ENCODE measurements at regions not wholly inside any gene's neighbourhood (a gene's known extent, or its start where the extent isn't known, plus 50 kb on each side); places are given as distances from the start of the nearest gene placed in this dataset.

DNA sequence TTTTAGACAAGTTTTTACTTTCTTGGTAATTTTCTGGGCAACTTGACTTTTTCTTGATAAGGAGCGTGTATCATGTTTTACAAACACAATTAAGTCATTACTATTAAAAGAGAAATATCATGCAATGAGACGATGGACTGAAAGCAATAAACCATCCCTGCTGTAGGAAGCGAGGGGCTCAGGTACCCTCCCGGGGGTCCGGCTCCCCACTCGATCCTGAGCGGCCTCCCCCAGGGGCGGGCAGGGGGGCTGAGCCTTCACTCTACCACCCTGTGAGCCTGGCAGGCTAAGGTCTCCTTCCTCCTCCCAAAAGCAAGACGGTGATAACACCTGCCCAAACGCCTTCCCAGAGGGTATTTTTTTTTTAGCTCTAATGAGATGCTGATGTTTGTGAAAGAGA, 51.8 kb upstream of the ADGRA1 start:
- CTCF ChIA-PET, result no interaction called here
- H3K9me3 Mint-ChIP-seq, result no peaks in the 10 kb centered on the region
- no peak overlapping the region for H3K4me3 Mint-ChIP-seq
- H3K27ac Mint-ChIP-seq, result no peak overlapping the region
- POLR2A ChIA-PET, result no interaction called here
- no peak for DNase-seq
- H3K36me3 Mint-ChIP-seq (ENCODE audit: low read depth), result no peaks in the 10 kb centered on the region
- H3K27me3 Mint-ChIP-seq, result no peaks in the 10 kb centered on the region
- H3K4me1 Mint-ChIP-seq, result no peaks in the 10 kb centered on the region

DNA sequence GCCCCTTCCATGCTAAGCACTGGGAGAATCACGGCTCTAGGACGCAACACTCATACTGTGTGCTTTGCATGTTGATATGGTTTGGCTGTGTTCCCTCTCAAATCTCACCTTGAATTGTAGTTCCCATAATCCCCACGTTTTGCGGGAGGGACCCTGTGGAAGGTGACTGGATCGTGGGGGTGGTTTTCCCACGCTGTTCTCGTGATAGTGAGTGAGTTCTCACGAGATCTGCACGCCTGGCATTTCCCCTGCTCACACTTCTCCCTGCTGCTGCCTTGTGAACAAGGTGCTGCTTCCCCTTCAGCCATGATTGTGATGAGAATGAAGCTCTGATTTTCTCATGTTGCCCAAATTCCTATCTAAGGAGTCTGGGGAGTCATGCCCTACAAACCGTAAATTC, 53.0 kb upstream of the ADGRA1 start:
- Mint-ChIP-seq H3K4me1 (no peaks in the 10 kb centered on the region), H3K9me3 (no peaks in the 10 kb centered on the region), H3K27me3 (no peaks in the 10 kb centered on the region), H3K4me3 (no peak overlapping the region), H3K27ac (no peak overlapping the region), H3K36me3 (ENCODE audit: low read depth) (no peaks in the 10 kb centered on the region)
- ChIA-PET POLR2A (no interaction called here), CTCF (no interaction called here)
- no peak for DNase-seq

DNA sequence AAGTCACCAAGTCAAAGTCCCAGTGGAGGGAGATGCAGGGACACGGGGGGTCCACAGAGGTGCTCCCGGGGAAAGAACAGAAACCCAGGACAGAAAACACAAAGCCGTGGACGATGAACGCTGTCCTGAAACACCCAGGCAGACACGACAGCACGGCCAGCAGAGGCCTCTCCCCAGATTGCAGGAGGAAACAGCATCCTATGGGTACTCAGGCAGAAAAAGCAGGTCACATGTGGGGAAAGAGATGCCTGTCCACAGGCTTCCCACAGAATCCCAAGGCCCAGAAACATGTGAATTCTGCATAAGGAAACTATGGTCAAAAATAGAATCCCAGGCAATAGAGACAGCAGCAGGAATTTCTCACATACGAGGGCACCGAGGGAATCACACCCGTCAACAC, 53.6 kb upstream of the ADGRA1 start:
- DNase-seq, result no peak
- Mint-ChIP-seq H3K4me1 (no peaks in the 10 kb centered on the region), H3K27me3 (no peaks in the 10 kb centered on the region), H3K4me3 (no peak overlapping the region), H3K9me3 (no peaks in the 10 kb centered on the region), H3K36me3 (ENCODE audit: low read depth) (no peaks in the 10 kb centered on the region), H3K27ac (no peak overlapping the region)
- ChIA-PET POLR2A (no interaction called here), CTCF (no interaction called here)

DNA sequence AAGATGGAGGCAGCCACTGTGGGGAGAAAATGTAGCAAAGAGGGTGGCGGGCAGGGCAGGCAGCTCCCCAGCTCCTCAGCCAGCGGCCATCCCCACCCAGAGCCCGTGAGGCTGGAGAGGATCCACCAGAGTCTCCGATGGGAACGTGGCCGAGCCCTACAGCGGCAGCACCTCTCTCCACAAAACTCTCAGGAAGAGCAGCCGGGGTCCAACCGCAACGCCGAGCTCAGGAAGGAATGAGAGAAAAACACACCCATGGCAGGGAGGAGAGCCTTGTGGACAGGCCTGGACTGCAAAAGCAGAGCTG, 54.0 kb upstream of the ADGRA1 start:
- DNase-seq, result no peak
- H3K36me3 Mint-ChIP-seq (ENCODE audit: low read depth), result no peaks in the 10 kb centered on the region
- H3K4me1 Mint-ChIP-seq, result no peaks in the 10 kb centered on the region
- no peak overlapping the region for H3K4me3 Mint-ChIP-seq
- H3K27me3 Mint-ChIP-seq, result no peaks in the 10 kb centered on the region
- no peaks in the 10 kb centered on the region for H3K9me3 Mint-ChIP-seq
- no peak overlapping the region for H3K27ac Mint-ChIP-seq
- ChIA-PET POLR2A (no interaction called here), CTCF (no interaction called here)

DNA sequence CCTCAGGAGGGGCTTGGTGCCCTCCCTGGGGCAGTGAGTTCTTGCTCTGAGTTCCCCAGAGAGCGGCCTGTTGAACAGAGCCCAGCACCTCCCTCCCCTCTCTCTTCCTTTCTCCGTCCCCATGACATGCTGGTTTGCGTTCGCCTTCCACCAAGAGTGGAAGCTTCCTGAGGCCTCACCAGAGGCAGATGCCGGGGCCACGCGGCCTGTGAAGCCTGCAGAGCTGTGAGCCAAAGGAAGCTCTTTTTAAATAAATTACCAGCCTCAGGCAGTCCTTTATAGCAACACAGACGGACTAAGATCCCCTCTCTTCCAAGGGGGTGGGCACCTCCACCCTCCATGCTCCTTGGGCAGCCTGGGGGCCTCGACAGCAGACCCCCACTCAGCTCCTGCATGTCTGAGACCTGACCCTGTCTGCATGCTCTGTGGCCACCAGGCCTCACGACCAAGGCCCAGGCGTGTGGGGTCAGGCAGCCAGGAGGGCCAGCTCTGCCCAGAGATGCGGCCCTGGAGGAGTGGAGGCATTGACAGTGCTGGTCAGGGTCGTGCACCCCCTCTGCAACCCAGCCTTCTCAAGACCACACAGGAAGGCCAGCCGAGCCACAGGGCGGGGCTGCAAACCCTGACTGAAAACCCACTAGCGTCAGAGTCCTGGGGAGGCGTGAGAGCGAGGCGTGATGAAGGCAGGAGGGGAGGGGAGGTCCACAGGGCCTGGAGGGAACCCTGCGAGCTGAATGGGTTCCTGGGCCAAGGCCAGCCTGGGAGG, 54.6 kb upstream of the ADGRA1 start:
- H3K27ac Mint-ChIP-seq, result no peak overlapping the region
- no peaks in the 10 kb centered on the region for H3K9me3 Mint-ChIP-seq
- no peak overlapping the region for H3K4me3 Mint-ChIP-seq
- no peaks in the 10 kb centered on the region for H3K27me3 Mint-ChIP-seq
- ChIA-PET CTCF (no interaction called here), POLR2A (no interaction called here)
- no peaks in the 10 kb centered on the region for H3K4me1 Mint-ChIP-seq
- DNase-seq, result no peak
- H3K36me3 Mint-ChIP-seq (ENCODE audit: low read depth), result no peaks in the 10 kb centered on the region

DNA sequence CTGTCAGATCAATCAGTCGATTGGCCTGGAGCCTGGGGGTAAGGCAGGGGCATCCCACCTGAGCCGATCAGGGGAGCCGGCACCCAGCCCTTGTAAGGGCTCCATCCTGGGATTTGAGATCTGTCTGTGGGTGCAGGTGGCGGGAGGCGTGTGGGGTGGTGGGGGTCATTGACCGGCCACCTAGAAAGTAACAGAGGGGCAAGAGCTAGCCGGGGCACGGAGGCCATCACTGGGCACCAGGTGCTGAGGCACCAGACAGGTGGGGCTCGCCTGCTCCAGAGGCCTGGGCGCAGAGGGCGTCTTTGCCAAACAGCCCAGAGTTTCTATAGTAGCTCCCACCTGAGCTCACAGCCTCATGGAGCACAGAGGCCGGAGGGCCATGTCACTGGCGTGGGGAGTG, 55.5 kb upstream of the ADGRA1 start:
- no peaks in the 10 kb centered on the region for H3K27me3 Mint-ChIP-seq
- H3K4me1 Mint-ChIP-seq, result no peaks in the 10 kb centered on the region
- CTCF ChIA-PET, result no interaction called here
- no peak overlapping the region for H3K27ac Mint-ChIP-seq
- POLR2A ChIA-PET, result no interaction called here
- H3K4me3 Mint-ChIP-seq, result no peak overlapping the region
- H3K36me3 Mint-ChIP-seq (ENCODE audit: low read depth), result no peaks in the 10 kb centered on the region
- no peak for DNase-seq
- H3K9me3 Mint-ChIP-seq, result no peaks in the 10 kb centered on the region

DNA sequence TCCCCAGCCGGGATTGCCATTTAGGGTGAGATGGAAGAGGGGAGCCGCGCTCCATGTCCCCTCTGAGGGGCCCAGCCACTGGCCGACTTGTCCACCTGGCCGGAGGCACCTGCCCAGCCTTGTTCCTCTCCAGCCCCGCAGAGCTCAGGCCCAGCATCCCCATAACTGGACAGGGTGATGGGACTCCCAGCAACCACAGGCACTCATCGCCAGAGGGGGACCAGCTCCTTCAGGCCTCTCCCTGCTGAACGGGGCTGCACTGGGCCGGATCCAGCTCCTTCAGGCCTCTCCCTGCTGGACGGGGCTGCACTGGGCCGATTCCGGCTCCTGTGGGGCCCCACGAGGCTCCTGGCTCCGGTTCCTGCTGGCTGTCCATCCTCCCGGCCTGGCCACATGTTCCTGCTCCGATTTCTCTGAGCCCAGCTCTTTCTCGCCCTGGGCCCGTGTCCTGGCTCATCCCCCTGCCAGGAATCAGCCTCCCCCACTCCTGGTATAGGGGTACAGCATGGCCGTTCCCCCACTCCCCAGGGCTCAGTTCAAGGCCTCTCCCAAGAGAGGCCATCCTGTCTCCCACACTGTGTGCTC, 56.1 kb upstream of the ADGRA1 start:
- no peak for DNase-seq
- H3K4me3 Mint-ChIP-seq, result no peak overlapping the region
- no peaks in the 10 kb centered on the region for H3K4me1 Mint-ChIP-seq
- no peaks in the 10 kb centered on the region for H3K36me3 Mint-ChIP-seq (ENCODE audit: low read depth)
- no peaks in the 10 kb centered on the region for H3K9me3 Mint-ChIP-seq
- no peaks in the 10 kb centered on the region for H3K27me3 Mint-ChIP-seq
- ChIA-PET CTCF (no interaction called here), POLR2A (no interaction called here)
- no peak overlapping the region for H3K27ac Mint-ChIP-seq

DNA sequence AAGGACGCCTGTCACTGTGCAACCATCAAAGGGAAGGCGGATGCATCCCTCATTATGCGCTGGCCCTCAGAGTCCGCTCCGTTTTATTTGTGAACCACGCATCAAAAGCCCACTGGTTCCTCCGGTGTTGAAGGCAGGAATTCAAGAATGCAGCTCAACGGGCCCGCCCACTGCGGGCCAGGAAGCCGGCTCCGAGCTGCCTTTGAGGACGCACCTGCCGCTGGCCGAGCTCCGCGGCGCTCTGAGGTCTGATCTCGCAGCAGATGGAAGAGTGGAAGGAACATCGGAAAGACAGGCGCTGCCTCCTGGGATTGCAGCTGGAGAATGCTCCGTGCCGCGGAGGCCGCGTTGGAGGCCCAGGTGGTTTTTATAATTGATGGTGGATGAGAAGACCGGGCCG, 56.9 kb upstream of the ADGRA1 start:
- no peak overlapping the region for H3K4me3 Mint-ChIP-seq
- POLR2A ChIA-PET, result no interaction called here
- H3K9me3 Mint-ChIP-seq, result no peaks in the 10 kb centered on the region
- H3K27me3 Mint-ChIP-seq, result no peaks in the 10 kb centered on the region
- no peak overlapping the region for H3K27ac Mint-ChIP-seq
- CTCF ChIA-PET, result no interaction called here
- no peaks in the 10 kb centered on the region for H3K36me3 Mint-ChIP-seq (ENCODE audit: low read depth)
- H3K4me1 Mint-ChIP-seq, result no peaks in the 10 kb centered on the region
- no peak for DNase-seq

DNA sequence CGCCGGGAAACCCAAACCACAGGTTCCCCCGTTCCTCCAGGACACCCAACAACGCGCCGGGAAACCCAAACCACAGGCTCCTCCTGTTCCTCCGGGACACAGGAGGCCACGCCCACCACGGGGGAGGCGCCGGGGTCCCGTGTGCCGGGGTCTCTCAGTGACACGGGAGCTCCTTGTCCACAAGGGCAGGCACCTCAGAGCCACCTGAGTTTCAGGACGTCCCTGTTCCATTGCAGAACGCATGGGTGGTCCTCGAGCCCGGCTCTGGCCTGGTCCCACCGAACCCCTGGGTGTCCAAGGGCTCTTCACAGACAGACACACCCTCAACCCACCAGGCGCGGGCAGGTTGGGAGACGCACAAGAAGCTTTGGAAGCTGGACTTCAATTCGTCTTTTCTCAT, 57.6 kb upstream of the ADGRA1 start:
- H3K27me3 Mint-ChIP-seq, result no peaks in the 10 kb centered on the region
- H3K27ac Mint-ChIP-seq, result no peak overlapping the region
- H3K9me3 Mint-ChIP-seq, result no peaks in the 10 kb centered on the region
- ChIA-PET POLR2A (no interaction called here), CTCF (no interaction called here)
- DNase-seq, result no peak
- no peaks in the 10 kb centered on the region for H3K4me1 Mint-ChIP-seq
- no peaks in the 10 kb centered on the region for H3K36me3 Mint-ChIP-seq (ENCODE audit: low read depth)
- H3K4me3 Mint-ChIP-seq, result no peak overlapping the region

DNA sequence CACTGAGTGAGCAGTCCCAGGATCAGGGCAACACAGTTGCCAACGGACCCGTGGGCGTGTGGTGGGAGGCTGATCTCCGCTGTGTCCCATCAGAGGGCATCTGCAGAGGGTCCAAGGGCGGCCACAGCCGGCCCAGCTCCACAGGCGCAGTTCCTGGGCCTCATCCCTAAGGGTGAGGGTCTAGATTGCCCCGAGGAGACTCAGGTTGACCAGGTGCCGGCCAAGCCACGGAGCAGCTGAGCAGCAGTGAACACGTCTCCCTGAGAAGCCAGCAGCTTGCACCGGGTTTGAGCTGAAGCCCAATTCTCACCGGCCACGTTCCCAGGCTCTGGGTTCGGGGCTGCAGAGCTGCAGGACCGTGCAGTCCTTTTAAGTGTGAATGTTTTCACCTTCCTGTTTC, 58.8 kb upstream of the ADGRA1 start:
- no peak for DNase-seq
- no peak overlapping the region for H3K27ac Mint-ChIP-seq
- no peaks in the 10 kb centered on the region for H3K27me3 Mint-ChIP-seq
- no peaks in the 10 kb centered on the region for H3K36me3 Mint-ChIP-seq (ENCODE audit: low read depth)
- H3K9me3 Mint-ChIP-seq, result no peaks in the 10 kb centered on the region
- CTCF ChIA-PET, result no interaction called here
- no peaks in the 10 kb centered on the region for H3K4me1 Mint-ChIP-seq
- POLR2A ChIA-PET, result no interaction called here
- H3K4me3 Mint-ChIP-seq, result no peak overlapping the region

DNA sequence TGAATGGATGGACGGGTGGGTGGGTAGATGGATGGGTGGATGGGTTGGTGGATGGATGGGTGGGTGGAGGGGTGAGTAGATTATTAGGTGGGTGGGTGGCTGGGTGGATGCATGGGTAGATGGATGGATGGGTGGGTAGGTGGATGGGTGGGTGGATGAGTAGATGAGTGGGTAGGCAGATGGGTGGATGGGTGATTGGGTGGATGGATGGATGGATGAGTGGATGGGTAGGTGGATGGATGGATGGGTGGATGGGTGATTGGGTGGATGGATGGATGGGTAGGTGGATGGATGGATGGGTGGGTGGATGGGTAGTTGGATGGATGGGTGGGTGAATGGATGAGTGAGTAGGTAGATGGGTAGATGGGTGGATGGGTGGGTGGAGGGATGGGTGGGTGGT, 59.6 kb upstream of the ADGRA1 start:
- no peak overlapping the region for H3K27ac Mint-ChIP-seq
- H3K36me3 Mint-ChIP-seq (ENCODE audit: low read depth), result no peaks in the 10 kb centered on the region
- POLR2A ChIA-PET, result no interaction called here
- no peak for DNase-seq
- CTCF ChIA-PET, result no interaction called here
- H3K9me3 Mint-ChIP-seq, result no peaks in the 10 kb centered on the region
- H3K27me3 Mint-ChIP-seq, result no peaks in the 10 kb centered on the region
- H3K4me1 Mint-ChIP-seq, result no peaks in the 10 kb centered on the region
- no peak overlapping the region for H3K4me3 Mint-ChIP-seq

DNA sequence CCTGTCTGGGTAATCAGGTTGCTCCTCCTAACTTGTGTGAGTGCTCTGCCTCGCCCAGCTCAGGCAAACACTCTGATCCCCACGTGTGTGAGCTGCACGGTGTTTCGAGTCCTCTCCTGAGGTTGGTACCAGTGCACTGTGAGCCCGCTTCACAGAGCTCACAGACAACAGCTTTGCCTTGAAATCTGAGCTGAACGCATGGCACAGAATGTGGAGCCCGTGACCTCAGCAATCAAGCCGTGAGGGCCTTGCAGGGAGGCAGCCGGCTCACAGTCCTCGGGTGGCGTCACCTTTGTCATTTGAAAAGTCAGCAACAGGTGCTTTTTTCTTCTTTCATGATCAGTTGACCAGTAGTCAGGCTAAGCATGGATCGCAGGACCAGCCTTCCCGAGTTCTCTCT, 60.2 kb upstream of the ADGRA1 start:
- Mint-ChIP-seq H3K4me1 (no peaks in the 10 kb centered on the region), H3K27me3 (no peaks in the 10 kb centered on the region), H3K27ac (no peak overlapping the region), H3K4me3 (no peak overlapping the region), H3K36me3 (ENCODE audit: low read depth) (no peaks in the 10 kb centered on the region), H3K9me3 (no peaks in the 10 kb centered on the region)
- no peak for DNase-seq
- POLR2A ChIA-PET, result no interaction called here
- CTCF ChIA-PET, result no interaction called here

DNA sequence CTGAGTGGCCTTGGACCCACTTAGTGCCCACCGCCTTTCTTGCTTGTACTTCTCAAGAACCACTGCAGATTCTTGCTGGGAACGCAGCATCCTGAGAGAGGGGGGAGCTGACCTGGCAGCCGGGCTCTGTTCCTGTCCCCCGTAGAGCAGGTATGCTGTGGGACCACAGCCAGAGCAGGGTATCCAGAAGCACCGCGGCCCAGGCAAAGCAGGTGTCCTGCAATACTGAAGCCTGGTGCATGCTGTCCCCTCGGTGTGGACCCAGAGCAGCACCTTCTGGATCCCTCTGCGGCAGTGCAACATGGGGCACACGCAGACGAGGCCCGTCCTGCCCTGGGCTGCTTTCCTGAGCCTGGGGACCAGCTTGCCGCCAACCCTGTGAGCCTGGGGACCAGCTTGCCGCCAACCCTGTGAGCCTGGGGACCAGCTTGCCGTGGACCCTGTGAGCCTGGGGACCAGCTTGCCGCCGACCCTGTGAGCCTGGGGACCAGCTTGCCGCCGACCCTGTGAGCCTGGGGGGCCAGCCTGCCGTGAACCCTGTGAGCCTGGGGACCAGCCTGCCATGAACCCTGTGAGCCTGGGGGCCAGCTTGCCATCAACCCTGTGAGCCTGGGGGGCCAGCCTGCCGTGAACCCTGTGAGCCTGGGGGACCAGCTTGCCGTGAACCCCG, 60.9 kb upstream of the ADGRA1 start:
- no peak overlapping the region for H3K27ac Mint-ChIP-seq
- H3K9me3 Mint-ChIP-seq, result no peaks in the 10 kb centered on the region
- ChIA-PET POLR2A (no interaction called here), CTCF (interaction anchor here (0.6 kb wide), 1 partner anchor 1862 kb away, joined by 5 read pairs; no protein-coding TSS in a partner anchor)
- no peak overlapping the region for H3K4me3 Mint-ChIP-seq
- H3K27me3 Mint-ChIP-seq, result no peaks in the 10 kb centered on the region
- H3K4me1 Mint-ChIP-seq, result no peaks in the 10 kb centered on the region
- H3K36me3 Mint-ChIP-seq (ENCODE audit: low read depth), result no peaks in the 10 kb centered on the region
- DNase-seq, result no peak

DNA sequence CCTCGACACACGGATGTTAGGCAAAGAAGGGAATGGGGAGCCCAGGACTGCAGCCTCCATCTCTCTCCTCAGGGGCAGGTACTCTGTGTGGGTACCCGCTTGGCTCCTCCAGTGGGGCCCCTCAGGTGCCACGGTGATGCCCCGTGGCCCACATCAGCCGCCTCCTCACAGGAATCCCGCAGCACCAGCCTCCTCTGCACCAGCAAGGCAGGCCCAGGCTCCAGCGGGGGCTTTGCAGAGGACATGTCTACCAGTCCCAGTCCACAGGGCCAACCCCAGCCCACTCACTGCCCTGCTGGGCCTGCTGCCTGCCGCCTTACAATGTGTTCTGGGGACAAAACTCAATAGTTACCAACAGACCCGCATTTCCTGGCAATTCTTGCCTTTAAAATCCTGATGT, 61.6 kb upstream of the ADGRA1 start:
- Mint-ChIP-seq H3K36me3 (ENCODE audit: low read depth) (no peaks in the 10 kb centered on the region), H3K4me3 (no peak overlapping the region), H3K9me3 (no peaks in the 10 kb centered on the region), H3K27me3 (no peaks in the 10 kb centered on the region), H3K27ac (no peak overlapping the region), H3K4me1 (no peaks in the 10 kb centered on the region)
- no peak for DNase-seq
- POLR2A ChIA-PET, result no interaction called here
- CTCF ChIA-PET, result no interaction called here
